Testis (tissue), 2 donors: ENCODE measurements at regions not wholly inside any gene's neighbourhood (a gene's known extent, or its start where the extent isn't known, plus 50 kb on each side); places are given as distances from the start of the nearest gene placed in this dataset.
"Not testable (repeated sequence)": the region's sequence is repeated elsewhere in the genome, so short reads cannot be mapped to it uniquely, and the experiment has no call there.

ENCODE experiments used
- DNase-seq: peaks from one replicate; pipeline ENCODE4 v3.0.0-alpha.2; 2019
- H3K27ac ChIP-seq, 2 donors: fragments of 200-600 bp; sonication (generic); one replicate each; pipeline ENCODE4 v1.5.1; 2019
- H3K27me3 ChIP-seq: fragments of 200-600 bp; sonication (generic); one replicate; pipeline ENCODE4 v1.5.1; 2019
- H3K36me3 ChIP-seq: fragments of 200-600 bp; sonication (generic); one replicate; pipeline ENCODE4 v1.5.1; 2017; ENCODE audit warnings: low read depth; ENCODE audit errors: missing control alignments
- H3K4me1 ChIP-seq: fragments of 200-600 bp; sonication (generic); one replicate; pipeline ENCODE4 v1.5.1; 2019
- H3K4me3 ChIP-seq, 2 donors: fragments of 200-600 bp; sonication (generic); one replicate each; pipeline ENCODE4 v1.5.1; 2017 to 2019
- H3K9me3 ChIP-seq: fragments of 200-600 bp; sonication (generic); one replicate; pipeline ENCODE4 v1.5.1; 2017
- POLR2A ChIP-seq: fragments of 450-650 bp; IDR thresholded peaks from one replicate; pipeline ENCODE4 v1.6.1; 2017; ENCODE audit warnings: antibody characterized with exemption, mild to moderate bottlenecking, moderate library complexity
- WGBS, 2 donors: methylation state at CpG; one replicate each; pipeline ENCODE4 v1.1.5; 2018; 5-methylcytosine and 5-hydroxymethylcytosine counted together
- intact Hi-C: fragments of 100-400 bp; cut with DNase I; formaldehyde crosslinking; loops from one replicate; pipeline ENCODE4 v1.15.1; 2023; ENCODE audit warnings: low total_unique reads
- TF ChIP-seq, protein P1 (sequence below), 3 experiments: fragments of 450-650 bp in 2 of 3; fragments of 200-600 bp in 1 of 3; sonication (generic) in 1 of 3; IDR thresholded peaks; one replicate each; pipeline ENCODE4 v1.5.1; 2016 to 2019; ENCODE audit warnings: antibody characterized with exemption in 3 of 3, mild to moderate bottlenecking in 2 of 3, moderate library complexity in 1 of 3

DNA sequence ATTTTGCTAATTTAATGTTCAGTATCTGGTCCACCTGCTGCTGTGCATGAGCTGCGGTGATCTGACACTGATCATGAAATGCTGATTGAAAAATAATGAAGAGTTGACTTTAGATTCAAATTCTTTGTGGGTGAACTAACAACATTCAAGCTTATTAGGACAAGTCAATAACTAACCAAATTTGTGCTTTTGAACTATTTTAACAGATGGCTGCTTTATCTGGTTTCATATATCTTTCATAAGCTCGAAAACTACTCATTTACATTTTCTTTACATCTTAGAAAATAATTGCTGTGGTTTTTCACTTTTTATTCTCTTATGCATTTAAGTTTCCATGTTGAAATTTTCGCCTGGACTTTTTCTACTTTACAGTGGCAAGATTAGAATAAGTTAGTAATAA is 274.8 kb upstream of the CCNG1 start:
- H3K36me3 ChIP-seq = no peaks in the 10 kb centered on the region
- H3K27me3 ChIP-seq = no peaks in the 10 kb centered on the region
- H3K4me3 ChIP-seq = no peak overlapping the region
- WGBS, 2 donors = 69 to 74% methylated on average over 3 of the region's 3 CpGs
- H3K9me3 ChIP-seq = no peaks in the 10 kb centered on the region
- no peak for TF ChIP-seq POLR2A
- TF ChIP-seq, protein P1, sequence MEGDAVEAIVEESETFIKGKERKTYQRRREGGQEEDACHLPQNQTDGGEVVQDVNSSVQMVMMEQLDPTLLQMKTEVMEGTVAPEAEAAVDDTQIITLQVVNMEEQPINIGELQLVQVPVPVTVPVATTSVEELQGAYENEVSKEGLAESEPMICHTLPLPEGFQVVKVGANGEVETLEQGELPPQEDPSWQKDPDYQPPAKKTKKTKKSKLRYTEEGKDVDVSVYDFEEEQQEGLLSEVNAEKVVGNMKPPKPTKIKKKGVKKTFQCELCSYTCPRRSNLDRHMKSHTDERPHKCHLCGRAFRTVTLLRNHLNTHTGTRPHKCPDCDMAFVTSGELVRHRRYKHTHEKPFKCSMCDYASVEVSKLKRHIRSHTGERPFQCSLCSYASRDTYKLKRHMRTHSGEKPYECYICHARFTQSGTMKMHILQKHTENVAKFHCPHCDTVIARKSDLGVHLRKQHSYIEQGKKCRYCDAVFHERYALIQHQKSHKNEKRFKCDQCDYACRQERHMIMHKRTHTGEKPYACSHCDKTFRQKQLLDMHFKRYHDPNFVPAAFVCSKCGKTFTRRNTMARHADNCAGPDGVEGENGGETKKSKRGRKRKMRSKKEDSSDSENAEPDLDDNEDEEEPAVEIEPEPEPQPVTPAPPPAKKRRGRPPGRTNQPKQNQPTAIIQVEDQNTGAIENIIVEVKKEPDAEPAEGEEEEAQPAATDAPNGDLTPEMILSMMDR (IDR thresholded peaks at IDR 0.05) = no peak
- intact Hi-C loops = no loop called here
- H3K4me1 ChIP-seq = no peaks in the 10 kb centered on the region
- DNase-seq = no peak
- H3K27ac ChIP-seq = no peak overlapping the region

GRCh38 chr5:163163858-163164257 is 273.5 kb upstream of the CCNG1 start:
- H3K27me3 ChIP-seq = no peaks in the 10 kb centered on the region
- no peak overlapping the region for H3K27ac ChIP-seq
- no peak for DNase-seq
- no peak overlapping the region for H3K4me3 ChIP-seq
- H3K9me3 ChIP-seq = no peaks in the 10 kb centered on the region
- 86 to 92% methylated on average over 2 of the region's 2 CpGs for WGBS, 2 donors
- no peaks in the 10 kb centered on the region for H3K36me3 ChIP-seq
- intact Hi-C loops = no loop called here
- no peaks in the 10 kb centered on the region for H3K4me1 ChIP-seq
- no peak for TF ChIP-seq POLR2A
- TF ChIP-seq, protein P1 (IDR thresholded peaks at IDR 0.05) = no peak

DNA sequence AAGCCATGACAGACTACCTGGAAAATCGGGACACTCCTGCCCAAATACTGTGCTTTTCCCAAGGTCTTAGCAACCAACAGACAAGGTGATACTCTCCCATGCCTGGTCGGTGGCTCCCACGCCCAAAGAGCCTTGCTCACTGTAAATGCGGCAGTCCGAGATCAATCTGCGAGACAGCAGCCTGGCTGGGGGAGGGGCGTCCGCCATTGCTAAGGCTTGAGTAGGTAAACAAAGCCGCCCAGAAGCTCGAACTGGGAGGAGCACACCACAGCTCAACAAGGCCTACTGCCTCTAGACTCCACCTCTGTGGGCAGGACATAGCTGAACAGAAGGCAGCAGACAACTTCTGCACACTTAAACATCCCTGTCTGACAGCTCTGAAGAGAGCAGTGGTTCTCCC is 272.1 kb upstream of the CCNG1 start:
- 80 to 89% methylated on average over 7 to 10 of the region's 10 CpGs for WGBS, 2 donors
- intact Hi-C loops = no loop called here
- Histone ChIP-seq H3K36me3 (no peaks in the 10 kb centered on the region), H3K4me1 (no peaks in the 10 kb centered on the region), H3K27ac (no peak overlapping the region), H3K27me3 (no peaks in the 10 kb centered on the region), H3K4me3 (no peak overlapping the region), H3K9me3 (no peaks in the 10 kb centered on the region)
- DNase-seq = no peak
- TF ChIP-seq, protein P1 (IDR thresholded peaks at IDR 0.05) = no peak
- TF ChIP-seq POLR2A = no peak

DNA sequence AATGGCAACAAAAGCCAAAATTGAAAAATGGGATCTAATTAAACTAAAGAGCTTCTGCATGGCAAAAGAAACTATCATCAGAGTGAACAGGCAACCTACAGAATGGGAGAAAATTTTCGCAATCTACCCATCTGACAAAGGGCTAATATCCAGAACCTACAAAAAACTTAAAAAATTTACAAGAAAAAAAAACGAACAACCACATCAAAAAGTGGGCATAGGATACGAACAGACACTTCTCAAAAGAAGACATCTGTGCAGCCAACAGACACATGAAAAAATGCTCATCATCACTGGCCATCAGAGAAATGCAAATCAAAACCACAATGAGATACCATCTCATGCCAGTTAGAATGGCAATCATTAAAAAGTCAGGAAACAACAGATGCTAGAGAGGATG is 267.2 kb upstream of the CCNG1 start:
- H3K4me1 ChIP-seq, H3K4me3 ChIP-seq, H3K27ac ChIP-seq, intact Hi-C loops, DNase-seq, H3K27me3 ChIP-seq, H3K36me3 ChIP-seq, H3K9me3 ChIP-seq: not testable (repeated sequence)
- WGBS, 2 donors = 82 to 84% methylated on average over 3 of the region's 3 CpGs

DNA sequence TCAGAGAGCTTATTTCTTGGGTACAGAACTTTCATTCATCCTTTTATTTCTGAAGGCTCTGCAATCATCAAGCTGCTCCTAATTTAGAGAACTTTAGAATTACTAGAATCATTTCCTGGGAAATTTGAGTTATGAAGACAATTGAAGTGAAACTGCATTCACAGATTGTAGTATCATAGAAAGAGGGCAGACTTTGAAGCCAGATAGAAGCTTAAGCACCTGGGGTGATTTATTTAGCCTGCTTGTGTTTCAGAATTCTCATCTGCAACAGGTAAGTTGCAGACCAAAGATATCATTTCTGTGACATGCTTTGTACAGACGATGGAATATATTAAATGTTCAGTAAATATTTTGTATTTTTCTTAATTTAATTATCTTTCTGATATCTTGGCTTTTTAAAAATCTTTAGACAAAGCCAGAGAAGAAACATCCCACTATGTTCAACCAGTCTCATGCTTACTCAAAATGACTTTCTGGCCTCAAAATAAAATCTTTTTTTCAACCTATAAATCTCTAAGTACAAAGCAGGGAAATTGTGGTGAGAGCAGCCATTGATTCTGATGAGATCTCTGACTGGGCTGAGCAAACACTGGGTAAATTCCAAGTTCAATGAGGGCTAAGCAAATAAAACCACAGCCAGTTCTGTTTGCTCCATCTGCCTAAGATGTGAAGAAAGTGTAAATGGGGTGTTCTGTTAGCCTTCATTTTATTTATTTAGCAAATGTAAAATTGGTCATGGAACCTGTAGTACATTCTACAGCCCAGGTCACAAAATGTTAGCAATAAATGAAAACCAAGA is 264.7 kb upstream of the CCNG1 start:
- Histone ChIP-seq H3K36me3 (no peaks in the 10 kb centered on the region), H3K27ac (no peak overlapping the region), H3K27me3 (no peaks in the 10 kb centered on the region), H3K4me1 (no peaks in the 10 kb centered on the region), H3K4me3 (no peak overlapping the region), H3K9me3 (no peaks in the 10 kb centered on the region)
- DNase-seq = no peak
- intact Hi-C loops = no loop called here
- 64 to 68% methylated on average over 1 of the region's 1 CpG for WGBS, 2 donors
- TF ChIP-seq POLR2A = no peak
- TF ChIP-seq, protein P1 (IDR thresholded peaks at IDR 0.05) = no peak
